Astrocyte of the spinal cord (primary cell): ENCODE measurements at regions not wholly inside any gene's neighbourhood (a gene's known extent, or its start where the extent isn't known, plus 50 kb on each side); places are given as distances from the start of the nearest gene placed in this dataset.

Source experiments
- DNase-seq: peaks from one replicate; pipeline ENCODE4 v3.0.0; 2011; ENCODE audit warnings: low read depth, low spot score
- H3K4me3 ChIP-seq: 2 replicates; pipeline ENCODE4 v1.5.1; 2011; ENCODE audit warnings: low read depth, mild to moderate bottlenecking, low read length, moderate library complexity
- CTCF ChIP-seq: IDR thresholded peaks from 2 replicates; pipeline ENCODE4 v1.5.1; 2012; ENCODE audit warnings: low read depth, mild to moderate bottlenecking, low read length, inconsistent platforms
- in situ Hi-C: cut with HindIII; loops from 2 replicates; pipeline ENCODE4 v1.10.0; 2017; ENCODE audit warnings: low sequenced_read_pairs

- in situ Hi-C loops: no loop called here
- no peak for TF ChIP-seq CTCF
- H3K4me3 ChIP-seq: no peak overlapping the region
- DNase-seq: no peak
Measured at GRCh38 chr11:120041625-120042024, 96.3 kb downstream of the TRIM29 start.

- in situ Hi-C loops: no loop called here
- TF ChIP-seq CTCF: no peak
- no peak overlapping the region for H3K4me3 ChIP-seq
- no peak for DNase-seq
Measured at GRCh38 chr11:120040151-120040840, 97.6 kb downstream of the TRIM29 start.

GRCh38 chr11:120039039-120039438, 98.9 kb downstream of the TRIM29 start:
- in situ Hi-C loops: no loop called here
- H3K4me3 ChIP-seq: no peak overlapping the region
- no peak for DNase-seq
- TF ChIP-seq CTCF: no peak

- no peak overlapping the region for H3K4me3 ChIP-seq
- no peak for TF ChIP-seq CTCF
- DNase-seq: no peak
- in situ Hi-C loops: no loop called here
Measured at GRCh38 chr11:120037111-120037510, 100.8 kb downstream of the TRIM29 start.

- no peak overlapping the region for H3K4me3 ChIP-seq
- no peak for TF ChIP-seq CTCF
- in situ Hi-C loops: no loop called here
- DNase-seq: no peak
Measured at GRCh38 chr11:120035756-120036155, 102.2 kb downstream of the TRIM29 start.

- DNase-seq: no peak
Measured at GRCh38 chr11:120034881-120035630, 102.9 kb downstream of the TRIM29 start.

More at GRCh38 chr11:120034881-120035630, 102.9 kb downstream of the TRIM29 start:
- no peak for TF ChIP-seq CTCF
- no peak overlapping the region for H3K4me3 ChIP-seq
- in situ Hi-C loops: no loop called here
